Panc1 (cell line): ENCODE measurements at regions not wholly inside any gene's neighbourhood (a gene's known extent, or its start where the extent isn't known, plus 50 kb on each side); places are given as distances from the start of the nearest gene placed in this dataset.

ENCODE experiments used
- ATAC-seq: fragments of 200-7000 bp; cut with Tn5 transposase; 2 replicates; pipeline ENCODE4 v1.9.1; 2020; ENCODE audit warnings: mild to moderate bottlenecking, moderate library complexity
- BruUV-seq: library from RNA; stranded (reverse); fragments of 400-500 nt; replicated peaks from 2 replicates; lab custom pipeline; 2021; lab: Mats Ljungman, UMichigan
- CTCF ChIA-PET: fragments of 300-600 bp; sonication (Branson Sonifier 250); formaldehyde crosslinking; loops from one replicate; lab custom pipeline; 2022; ENCODE audit warnings: antibody characterized with exemption; lab: Charles Lee
- POLR2A ChIA-PET: fragments of 300-600 bp; sonication (Branson Sonifier 250); formaldehyde crosslinking; loops from one replicate; lab custom pipeline; 2022; ENCODE audit warnings: antibody characterized with exemption; lab: Charles Lee
- DNase-seq: peaks from one replicate; pipeline ENCODE4 v3.0.0-alpha.2; 2010; ENCODE audit warnings: low read depth, low spot score
- H3K27ac ChIP-seq: 2 replicates; pipeline ENCODE4 v1.5.1; 2011; ENCODE audit warnings: mild to moderate bottlenecking, low read length, inconsistent platforms
- H3K27me3 ChIP-seq: fragments of 200-500 bp; sonication (Bioruptor generic); 2 replicates; pipeline ENCODE4 v1.6.0; 2014; ENCODE audit warnings: low read length, inconsistent platforms; ENCODE audit not compliant: control insufficient read depth, insufficient read depth
- H3K36me3 ChIP-seq: fragments of 200-500 bp; sonication (Bioruptor generic); 2 replicates; pipeline ENCODE4 v1.5.1; 2014; ENCODE audit warnings: inconsistent platforms, mild to moderate bottlenecking, low read length, moderate library complexity; ENCODE audit not compliant: control insufficient read depth, insufficient read depth
- H3K4me1 ChIP-seq: 2 replicates; pipeline ENCODE4 v1.5.1; 2011; ENCODE audit warnings: inconsistent platforms, mild to moderate bottlenecking, low read length, moderate library complexity; ENCODE audit not compliant: control insufficient read depth, insufficient read depth
- H3K4me3 ChIP-seq, 2 experiments: 2 replicates each; pipeline ENCODE4 v1.5.1; 2011 to 2012; ENCODE audit warnings: low read depth in 2 of 2, low read length in 2 of 2, mild to moderate bottlenecking in 2 of 2, inconsistent platforms in 1 of 2, moderate library complexity in 1 of 2
- H3K9me3 ChIP-seq: fragments of 200-500 bp; sonication (Bioruptor generic); 2 replicates; pipeline ENCODE4 v1.5.1; 2014; ENCODE audit warnings: low read depth, mild to moderate bottlenecking, inconsistent platforms, low read length, moderate library complexity; ENCODE audit not compliant: control insufficient read depth, insufficient read depth
- POLR2AphosphoS5 ChIP-seq: IDR thresholded peaks from 2 replicates; pipeline ENCODE4 v1.6.1; 2012; ENCODE audit warnings: mild to moderate bottlenecking, low read depth, low read length, moderate library complexity
- SIN3A ChIP-seq: IDR thresholded peaks from 2 replicates; pipeline ENCODE4 v1.6.1; 2012; ENCODE audit warnings: low read depth, mild to moderate bottlenecking, low read length, moderate library complexity, borderline replicate concordance; ENCODE audit not compliant: insufficient read depth
- TCF7L2 ChIP-seq: IDR thresholded peaks from 2 replicates; pipeline ENCODE4 v1.6.1; 2011; ENCODE audit warnings: mild to moderate bottlenecking, low read depth, low read length, inconsistent platforms
- in situ Hi-C: cut with HindIII; loops from 2 replicates; pipeline ENCODE4 v1.10.0; 2016; ENCODE audit warnings: low sequenced_read_pairs, low pct_unique_long_range_greater_than_20kb
- intact Hi-C: fragments of 100-400 bp; cut with micrococcal nuclease; formaldehyde crosslinking; loops from one replicate; pipeline ENCODE4 v1.10.0; 2022; ENCODE audit not compliant: unreplicated experiment
- TF ChIP-seq, protein P1 (sequence below), 2 experiments: IDR thresholded peaks; 2 replicates each; pipeline ENCODE4 v1.6.1; 2011 to 2012; ENCODE audit warnings: low read depth in 2 of 2, control low read depth in 1 of 2, low read length in 1 of 2, mild to moderate bottlenecking in 1 of 2, moderate library complexity in 1 of 2; ENCODE audit not compliant: insufficient read depth in 1 of 2
- TF ChIP-seq, protein P2 (sequence below): fragments of 450-650 bp; IDR thresholded peaks from 2 replicates; pipeline ENCODE4 v1.5.1; 2017; ENCODE audit warnings: mild to moderate bottlenecking

DNA sequence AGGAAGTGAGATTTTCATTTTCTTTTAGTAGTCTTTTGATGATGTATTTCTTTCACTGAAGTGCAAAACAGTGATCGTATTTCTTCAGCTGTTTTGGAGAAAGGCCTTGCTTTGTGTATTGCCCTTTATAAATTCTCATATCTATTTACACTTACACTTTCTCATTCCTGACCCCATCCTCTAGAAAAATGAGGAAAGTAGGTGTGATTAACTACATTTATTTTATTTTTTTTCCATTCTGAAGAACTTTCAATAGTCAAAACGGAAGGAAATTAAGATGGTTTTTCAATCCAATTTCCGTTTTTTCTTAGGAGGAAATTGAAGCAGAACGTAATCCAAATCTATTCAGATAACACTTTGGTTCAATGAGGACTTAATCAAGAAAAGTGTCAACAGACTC is 188.1 kb downstream of the SLITRK5 start:
- ATAC-seq: no peak
- no peak for DNase-seq
- intact Hi-C loops (no loop called here), in situ Hi-C loops (no loop called here)
- no peaks in the 10 kb centered on the region for H3K27me3 ChIP-seq
- no TSS peak for BruUV-seq
- H3K4me1 ChIP-seq: no peaks in the 10 kb centered on the region
- ChIA-PET POLR2A (no interaction called here), CTCF (no interaction called here)
- H3K27ac ChIP-seq: no peak overlapping the region
- H3K4me3 ChIP-seq: no peak overlapping the region
- no peaks in the 10 kb centered on the region for H3K9me3 ChIP-seq
- H3K36me3 ChIP-seq: no peaks in the 10 kb centered on the region
- no peak for TF ChIP-seq POLR2AphosphoS5
- TF ChIP-seq, protein P1, sequence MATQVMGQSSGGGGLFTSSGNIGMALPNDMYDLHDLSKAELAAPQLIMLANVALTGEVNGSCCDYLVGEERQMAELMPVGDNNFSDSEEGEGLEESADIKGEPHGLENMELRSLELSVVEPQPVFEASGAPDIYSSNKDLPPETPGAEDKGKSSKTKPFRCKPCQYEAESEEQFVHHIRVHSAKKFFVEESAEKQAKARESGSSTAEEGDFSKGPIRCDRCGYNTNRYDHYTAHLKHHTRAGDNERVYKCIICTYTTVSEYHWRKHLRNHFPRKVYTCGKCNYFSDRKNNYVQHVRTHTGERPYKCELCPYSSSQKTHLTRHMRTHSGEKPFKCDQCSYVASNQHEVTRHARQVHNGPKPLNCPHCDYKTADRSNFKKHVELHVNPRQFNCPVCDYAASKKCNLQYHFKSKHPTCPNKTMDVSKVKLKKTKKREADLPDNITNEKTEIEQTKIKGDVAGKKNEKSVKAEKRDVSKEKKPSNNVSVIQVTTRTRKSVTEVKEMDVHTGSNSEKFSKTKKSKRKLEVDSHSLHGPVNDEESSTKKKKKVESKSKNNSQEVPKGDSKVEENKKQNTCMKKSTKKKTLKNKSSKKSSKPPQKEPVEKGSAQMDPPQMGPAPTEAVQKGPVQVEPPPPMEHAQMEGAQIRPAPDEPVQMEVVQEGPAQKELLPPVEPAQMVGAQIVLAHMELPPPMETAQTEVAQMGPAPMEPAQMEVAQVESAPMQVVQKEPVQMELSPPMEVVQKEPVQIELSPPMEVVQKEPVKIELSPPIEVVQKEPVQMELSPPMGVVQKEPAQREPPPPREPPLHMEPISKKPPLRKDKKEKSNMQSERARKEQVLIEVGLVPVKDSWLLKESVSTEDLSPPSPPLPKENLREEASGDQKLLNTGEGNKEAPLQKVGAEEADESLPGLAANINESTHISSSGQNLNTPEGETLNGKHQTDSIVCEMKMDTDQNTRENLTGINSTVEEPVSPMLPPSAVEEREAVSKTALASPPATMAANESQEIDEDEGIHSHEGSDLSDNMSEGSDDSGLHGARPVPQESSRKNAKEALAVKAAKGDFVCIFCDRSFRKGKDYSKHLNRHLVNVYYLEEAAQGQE (IDR thresholded peaks at IDR 0.05; ENCODE audit: insufficient read depth in 1 of 2, low read depth in 2 of 2, low read length in 1 of 2): no peak
- TF ChIP-seq SIN3A: no peak
- no peak for TF ChIP-seq TCF7L2
- TF ChIP-seq, protein P2, sequence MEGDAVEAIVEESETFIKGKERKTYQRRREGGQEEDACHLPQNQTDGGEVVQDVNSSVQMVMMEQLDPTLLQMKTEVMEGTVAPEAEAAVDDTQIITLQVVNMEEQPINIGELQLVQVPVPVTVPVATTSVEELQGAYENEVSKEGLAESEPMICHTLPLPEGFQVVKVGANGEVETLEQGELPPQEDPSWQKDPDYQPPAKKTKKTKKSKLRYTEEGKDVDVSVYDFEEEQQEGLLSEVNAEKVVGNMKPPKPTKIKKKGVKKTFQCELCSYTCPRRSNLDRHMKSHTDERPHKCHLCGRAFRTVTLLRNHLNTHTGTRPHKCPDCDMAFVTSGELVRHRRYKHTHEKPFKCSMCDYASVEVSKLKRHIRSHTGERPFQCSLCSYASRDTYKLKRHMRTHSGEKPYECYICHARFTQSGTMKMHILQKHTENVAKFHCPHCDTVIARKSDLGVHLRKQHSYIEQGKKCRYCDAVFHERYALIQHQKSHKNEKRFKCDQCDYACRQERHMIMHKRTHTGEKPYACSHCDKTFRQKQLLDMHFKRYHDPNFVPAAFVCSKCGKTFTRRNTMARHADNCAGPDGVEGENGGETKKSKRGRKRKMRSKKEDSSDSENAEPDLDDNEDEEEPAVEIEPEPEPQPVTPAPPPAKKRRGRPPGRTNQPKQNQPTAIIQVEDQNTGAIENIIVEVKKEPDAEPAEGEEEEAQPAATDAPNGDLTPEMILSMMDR: no peak

DNA sequence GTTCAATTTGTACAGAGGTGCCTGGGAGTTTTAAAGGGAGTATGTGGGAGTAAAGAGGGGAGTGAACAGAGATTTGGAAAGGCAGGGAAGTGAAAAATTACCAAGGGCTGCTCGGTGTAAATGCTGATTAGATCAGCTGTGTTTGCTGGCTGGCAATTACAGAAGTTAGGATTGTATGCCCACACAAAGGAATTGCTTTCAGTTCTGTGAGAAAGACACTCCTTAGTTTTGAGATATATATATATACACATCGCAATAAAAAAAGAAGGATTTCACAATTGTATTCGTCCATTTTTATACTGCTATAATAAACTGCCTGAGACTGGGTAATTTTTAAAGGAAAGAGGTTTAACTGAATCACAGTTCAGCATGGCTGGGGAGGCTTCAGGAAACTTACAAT is 196.3 kb downstream of the SLITRK5 start:
- DNase-seq: no peak
- in situ Hi-C loops (no loop called here), intact Hi-C loops (no loop called here)
- CTCF ChIA-PET: no interaction called here
- Histone ChIP-seq H3K4me1 (no peaks in the 10 kb centered on the region), H3K36me3 (no peaks in the 10 kb centered on the region), H3K4me3 (no peak overlapping the region), H3K9me3 (no peaks in the 10 kb centered on the region), H3K27ac (no peak overlapping the region), H3K27me3 (no peaks in the 10 kb centered on the region)
- no peak for ATAC-seq
- BruUV-seq: no TSS peak
- TF ChIP-seq, protein P2: no peak
- TF ChIP-seq SIN3A (no peak), TCF7L2 (no peak), POLR2AphosphoS5 (no peak)
- TF ChIP-seq, protein P1 (IDR thresholded peaks at IDR 0.05; ENCODE audit: insufficient read depth in 1 of 2, low read depth in 2 of 2, low read length in 1 of 2): no peak
- POLR2A ChIA-PET: no interaction called here
